GM18870 (cell line): ENCODE measurements at regions not wholly inside any gene's neighbourhood (a gene's known extent, or its start where the extent isn't known, plus 50 kb on each side); places are given as distances from the start of the nearest gene placed in this dataset.
"Not testable (repeated sequence)": the region's sequence is repeated elsewhere in the genome, so short reads cannot be mapped to it uniquely, and the experiment has no call there.

Experiments
- ATAC-seq: cut with Tn5 transposase; IDR thresholded peaks from one replicate; pipeline ENCODE4 v1.9.1; 2021; ENCODE audit warnings: moderate library complexity; ENCODE audit not compliant: unreplicated experiment

DNA sequence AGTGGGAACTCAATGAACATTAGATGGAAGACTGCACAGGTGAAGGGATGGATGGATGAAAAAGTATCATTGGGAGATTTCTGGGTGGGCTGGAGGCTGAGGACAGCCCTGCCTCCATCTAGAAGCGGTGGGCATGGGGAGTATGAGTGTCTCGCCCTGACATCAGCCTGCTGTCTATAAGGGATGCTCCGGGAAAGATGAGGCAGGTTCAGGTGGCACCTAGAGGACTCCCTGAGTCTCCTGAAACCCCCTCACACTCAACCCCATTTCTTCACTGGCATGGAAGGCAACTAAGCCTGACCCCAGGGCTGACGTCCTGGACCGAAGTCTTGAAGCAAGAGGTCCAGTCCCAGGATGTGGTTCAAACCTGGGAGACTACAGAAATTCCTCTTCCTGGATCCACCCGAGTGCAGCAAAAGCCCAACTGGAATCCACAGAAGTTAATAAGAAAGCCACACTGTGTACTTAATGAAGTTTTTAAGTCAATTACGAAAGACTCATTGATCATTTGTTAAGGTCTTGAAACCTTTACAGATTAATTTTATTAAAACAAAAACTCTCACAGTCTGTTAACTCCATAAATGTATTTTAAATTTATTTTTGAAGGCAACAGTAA is 238.8 kb downstream of the EMX2 start:
- ATAC-seq = no peak

DNA sequence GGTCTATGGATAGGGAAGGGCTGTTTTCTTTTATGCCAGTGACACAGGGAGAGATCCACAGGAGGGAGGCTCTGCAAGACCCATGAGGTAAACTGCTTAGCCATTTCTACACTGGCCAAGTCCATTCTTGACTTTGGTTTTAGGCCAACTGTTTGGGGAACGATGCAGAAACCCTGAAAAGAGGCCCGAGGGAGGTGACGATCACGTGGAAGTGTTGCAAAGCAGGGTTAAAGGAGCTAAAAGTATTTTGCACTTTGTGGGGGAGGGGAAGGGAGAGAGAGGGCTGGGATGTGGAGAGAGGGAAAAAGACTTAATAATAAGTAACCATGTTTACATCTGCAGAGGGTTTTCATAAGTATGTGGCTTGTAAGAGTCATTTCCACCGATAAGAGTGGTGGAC is 239.7 kb downstream of the EMX2 start:
- ATAC-seq = no peak

DNA sequence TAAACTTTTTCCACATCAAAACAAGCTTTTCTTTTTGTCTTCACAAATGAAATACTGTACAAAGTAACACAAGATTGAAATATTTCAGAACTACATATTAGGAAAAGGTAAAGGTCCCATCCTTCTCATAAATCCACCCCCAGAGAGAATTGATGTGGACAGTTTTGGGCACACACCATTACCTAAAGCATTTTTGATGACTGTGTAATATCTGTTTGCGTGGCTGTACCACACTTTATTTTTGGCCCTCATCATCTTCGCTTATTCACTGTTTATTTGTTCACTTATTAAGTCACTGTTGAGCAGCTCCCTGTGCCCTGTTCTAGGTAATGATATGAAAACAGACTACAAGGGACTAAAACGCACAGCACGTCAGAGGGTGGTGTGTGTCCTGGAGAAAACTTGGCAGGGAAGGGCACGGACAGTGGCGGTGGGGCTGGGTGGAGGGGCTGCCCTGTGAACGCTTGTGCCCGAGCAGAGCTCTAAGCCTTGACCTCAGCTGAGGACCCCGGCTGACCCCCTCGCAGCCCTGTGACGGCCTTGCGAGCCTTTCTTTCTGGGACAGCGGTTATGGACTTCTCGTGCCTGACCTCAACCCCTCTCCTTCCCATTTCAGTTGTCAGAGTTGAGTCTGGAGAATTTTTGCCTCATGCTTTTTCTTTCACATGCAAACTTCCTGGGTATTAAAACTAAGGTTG is 241.3 kb downstream of the EMX2 start:
- no peak for ATAC-seq

DNA sequence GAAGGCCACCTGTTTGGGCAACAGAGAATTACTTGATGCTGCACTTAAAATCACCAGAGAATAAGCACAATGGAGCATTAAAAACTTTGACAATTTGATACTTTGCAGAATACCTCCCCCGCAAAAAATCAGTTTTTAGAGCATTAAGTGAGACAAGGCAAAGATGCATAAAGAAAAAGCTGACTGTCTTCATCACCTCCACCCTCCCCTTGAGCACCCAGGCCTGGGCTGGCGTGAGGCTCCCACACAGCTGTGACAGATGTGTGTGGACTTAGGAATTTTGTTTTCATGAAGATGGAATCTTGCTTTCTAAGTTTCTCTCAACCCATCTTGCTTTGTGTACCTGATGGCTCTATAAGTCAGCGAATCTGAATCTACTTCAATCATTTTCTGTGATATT is 242.2 kb downstream of the EMX2 start:
- ATAC-seq = no peak

DNA sequence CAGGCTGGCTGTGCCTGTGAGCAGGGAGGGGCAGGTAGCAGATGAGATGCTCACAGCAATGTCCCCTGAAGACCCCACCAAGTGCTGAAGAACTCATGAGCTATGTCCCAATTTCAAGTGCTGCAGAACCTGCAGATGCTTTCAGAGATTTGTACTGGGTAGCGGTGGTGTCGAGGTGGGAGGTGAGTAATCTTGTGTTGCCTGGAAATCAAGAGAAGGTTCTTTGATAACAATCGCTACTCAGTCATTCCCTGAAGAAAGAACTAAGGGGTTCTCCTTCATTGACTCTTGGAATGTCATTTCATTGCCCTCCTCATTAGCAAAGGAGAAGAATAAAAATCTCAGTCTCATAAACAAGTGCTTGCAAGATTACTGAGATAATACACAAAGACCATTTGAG is 246.4 kb downstream of the EMX2 start:
- no peak for ATAC-seq

DNA sequence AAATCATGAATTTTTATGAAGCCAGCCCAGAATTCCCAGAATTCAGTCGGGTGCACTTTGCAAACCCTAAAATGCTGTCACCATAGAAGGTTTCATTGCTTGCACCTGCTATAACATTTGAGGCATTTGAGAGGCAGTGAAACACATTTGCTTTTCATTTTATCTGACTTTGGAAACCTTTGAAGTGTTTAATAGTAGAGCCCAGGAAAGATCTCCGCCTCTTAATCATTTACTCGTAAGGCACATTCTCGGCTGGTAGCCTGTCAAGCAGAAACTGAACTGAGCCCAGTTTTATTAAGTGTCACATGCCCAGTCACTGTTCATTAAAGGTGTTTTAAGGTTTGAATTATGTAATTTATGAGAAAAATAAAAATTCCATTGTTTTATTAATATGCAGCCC is 247.6 kb downstream of the EMX2 start:
- no peak for ATAC-seq

DNA sequence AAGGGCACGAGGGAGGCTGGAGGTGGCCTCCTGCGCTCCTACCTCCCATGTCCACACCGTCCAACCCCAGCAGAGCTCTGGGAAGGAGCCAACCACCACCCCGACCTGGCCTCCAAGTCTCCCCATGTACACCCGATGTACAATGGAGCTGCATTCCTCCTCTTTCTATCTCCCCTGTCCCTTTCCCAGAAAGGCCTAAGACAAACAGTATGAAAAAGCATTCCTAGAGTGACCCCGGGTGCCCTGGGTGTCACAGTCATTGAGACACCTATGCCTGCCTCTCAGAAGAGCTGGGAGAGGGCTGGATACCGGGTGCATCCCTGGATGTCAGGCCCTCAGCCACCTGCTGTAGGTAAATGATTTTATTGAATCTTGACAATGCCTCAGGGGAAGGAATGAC is 248.1 kb downstream of the EMX2 start:
- no peak for ATAC-seq

DNA sequence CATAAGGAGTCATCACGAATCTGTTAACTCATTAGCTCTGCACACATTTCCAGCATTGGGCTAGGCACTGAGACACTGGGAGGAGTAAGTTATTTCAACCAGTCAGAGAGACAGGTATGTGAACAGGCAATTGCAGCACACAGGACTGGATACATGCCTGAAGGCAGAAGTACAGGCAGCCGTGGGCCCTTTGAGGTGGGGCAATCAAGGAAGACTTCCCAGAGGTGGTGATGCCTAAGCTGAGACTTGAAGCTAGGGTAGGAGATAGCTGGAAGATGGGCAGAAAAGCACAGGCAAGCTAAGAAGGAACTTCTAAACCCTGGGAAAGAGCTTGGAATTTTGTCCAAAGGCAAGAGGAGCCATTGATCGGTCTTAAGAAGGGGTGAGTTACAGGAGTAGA is 249.7 kb downstream of the EMX2 start:
- no peak for ATAC-seq

DNA sequence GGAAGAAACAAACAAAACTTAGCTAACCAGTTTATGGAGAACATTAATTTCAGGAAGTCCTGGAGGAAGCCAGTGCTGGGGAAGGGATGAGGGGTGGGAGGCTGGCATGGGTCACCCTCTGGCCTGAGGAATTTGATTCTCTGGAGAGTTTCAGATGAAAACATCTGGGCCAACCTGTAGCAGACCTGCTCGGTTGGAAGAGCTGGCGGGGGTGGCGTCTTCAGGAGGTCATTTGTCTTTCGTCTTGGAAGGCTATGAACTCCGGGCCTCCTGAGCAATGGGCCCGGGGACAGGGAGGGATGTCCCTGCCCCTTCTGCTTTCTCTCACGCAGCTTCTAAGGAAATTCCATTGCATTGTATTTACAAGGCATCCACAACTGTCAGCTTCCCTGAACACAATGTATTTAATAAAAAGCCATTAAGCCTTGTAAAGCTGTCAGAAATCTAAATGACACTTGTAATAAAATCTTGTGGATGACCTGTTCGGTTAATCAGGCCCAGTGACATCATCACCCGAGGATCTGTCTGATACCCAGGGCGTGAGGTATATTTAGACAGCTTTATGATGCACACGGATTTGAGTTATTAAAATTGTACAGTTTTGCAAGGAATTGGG is 250.5 kb downstream of the RAB11FIP2 start:
- no peak for ATAC-seq

DNA sequence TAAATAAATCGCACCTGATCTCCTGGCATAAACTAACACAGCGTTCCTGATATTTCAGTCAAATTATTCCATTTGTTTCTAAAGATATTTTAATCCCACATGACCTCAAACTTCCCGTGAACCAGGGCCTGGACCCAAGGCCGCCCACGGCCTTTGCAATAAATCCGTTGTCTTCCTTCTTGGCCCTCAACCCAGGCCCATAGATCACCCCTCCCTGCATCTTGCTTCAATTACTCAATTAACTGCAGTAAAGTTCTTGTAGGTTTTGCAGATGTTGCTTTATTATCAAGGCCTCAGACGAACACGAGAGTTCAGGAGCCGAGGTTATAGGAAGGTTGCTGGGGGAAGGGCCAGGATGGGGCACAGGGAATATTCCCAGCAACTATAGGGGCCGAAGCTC is 249.4 kb downstream of the RAB11FIP2 start:
- no peak for ATAC-seq

DNA sequence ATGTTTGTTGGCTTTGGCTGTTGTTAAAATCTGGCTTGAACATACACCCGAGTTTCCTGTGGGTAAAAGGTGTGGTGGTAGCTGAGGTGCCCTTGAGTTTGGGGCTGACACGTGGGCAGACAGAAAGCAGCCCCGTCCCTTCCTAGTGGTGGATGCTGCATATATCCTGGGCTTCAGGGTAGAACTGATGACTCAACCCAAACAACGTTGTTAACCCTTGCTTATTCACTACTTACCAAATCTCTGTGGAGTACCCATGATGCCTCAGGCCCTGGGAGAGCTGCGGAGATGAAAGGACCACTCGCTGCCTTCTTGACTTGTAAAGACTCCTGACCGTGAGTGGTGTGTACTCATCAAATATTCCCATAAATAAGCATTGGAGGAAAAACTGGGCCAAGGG is 245.1 kb downstream of the RAB11FIP2 start:
- ATAC-seq = no peak

DNA sequence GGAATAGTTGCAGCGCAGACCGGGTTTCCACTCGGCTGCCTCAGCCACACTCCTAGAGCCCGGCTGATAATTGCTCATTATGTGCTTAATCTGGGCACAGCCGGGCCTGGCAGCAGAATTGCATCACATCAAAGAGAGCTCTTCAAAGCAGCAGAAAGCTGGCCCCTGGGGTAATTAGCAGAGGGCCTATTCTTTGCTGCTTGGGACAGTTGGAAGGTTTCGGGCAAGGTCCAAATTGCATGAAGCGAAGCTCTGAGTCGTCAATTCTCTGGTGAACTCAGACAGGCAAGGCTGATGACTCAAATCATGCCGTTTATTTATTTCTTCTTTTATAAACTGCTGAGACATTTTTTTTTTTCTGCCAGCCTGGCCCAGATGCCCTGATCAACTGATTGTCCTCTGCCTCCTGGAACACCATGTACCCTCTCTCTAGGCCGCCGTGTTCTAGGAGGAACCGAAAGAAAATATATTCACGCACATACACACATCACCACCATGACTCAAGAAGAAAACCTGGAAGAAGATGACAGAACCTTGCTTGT is 242.2 kb downstream of the RAB11FIP2 start:
- no peak for ATAC-seq

DNA sequence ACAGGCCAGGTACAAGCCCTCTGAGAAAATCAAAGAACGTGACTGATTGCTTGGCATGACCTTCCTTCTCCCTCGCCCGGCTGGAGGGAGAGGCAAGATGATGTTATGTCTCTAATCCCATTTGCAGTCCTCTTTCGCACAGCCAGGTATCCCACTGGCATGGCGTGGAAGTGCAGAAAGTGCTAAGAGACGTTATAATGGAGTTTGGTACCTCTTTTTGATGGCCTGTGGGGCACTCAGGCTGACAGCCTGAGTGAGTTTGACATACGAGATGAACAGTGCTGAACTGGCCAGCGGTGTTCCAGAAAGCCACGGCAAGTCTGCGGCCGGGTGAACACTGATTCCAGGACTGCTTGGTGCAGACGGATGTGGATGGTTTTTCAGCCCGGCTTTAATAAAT is 241.6 kb downstream of the RAB11FIP2 start:
- ATAC-seq = no peak

DNA sequence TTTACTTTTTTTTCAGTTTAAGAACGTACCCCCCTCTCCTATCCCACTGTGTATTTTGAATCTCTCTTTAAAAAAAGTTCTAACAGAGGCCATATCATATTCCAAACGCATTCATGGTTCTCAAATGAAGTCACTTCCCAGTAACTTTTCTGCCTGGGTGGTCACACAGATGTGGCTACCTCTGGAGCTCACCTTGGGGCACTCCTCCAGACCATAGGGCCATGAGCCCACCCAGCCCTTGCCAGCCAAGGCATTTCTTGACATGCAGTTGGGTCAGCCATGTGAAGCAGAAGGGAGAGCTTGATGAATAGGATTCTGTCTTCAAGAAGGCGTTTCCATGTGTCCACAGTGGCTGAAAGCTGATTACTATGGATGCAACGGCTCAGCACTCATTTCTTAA is 239.3 kb downstream of the RAB11FIP2 start:
- ATAC-seq = no peak

DNA sequence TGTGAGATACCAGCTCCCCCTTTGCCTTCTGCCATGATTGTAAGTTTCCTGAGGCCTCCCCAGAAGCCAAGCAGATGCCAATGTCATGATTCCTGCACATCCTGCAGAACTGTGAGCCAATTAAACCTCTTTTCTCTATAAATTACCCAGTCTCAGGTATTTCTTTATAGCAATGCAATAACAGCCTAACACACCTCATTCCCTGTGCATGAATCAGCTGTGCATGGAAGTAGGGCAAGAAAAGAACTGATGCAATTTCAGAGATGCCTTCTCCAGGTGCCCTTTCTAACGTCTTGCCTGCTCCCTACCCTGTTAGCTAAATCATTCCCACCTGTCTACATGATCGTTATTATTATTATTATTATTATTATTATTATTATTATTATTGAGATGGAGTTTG is 230.9 kb downstream of the RAB11FIP2 start:
- ATAC-seq = not testable (repeated sequence)

DNA sequence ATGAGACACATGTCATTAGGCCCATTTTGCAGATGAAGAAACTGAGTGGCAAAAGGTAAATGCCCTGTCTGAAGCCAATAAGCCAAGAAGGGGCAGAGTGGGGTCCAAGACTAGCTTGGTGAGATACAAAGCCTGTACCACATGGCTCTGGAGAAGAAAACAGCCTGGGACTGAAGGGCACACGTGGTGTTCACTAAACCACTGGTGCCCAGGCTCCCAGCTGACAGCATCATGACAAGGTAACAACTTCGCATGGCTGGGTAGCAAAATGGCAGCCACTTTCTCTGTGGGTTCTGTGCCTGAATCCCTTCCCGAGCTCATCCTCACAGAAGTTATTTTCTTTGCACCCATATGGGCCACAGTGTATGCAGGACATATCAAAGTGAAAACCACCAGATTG is 229.6 kb downstream of the RAB11FIP2 start:
- no peak for ATAC-seq

DNA sequence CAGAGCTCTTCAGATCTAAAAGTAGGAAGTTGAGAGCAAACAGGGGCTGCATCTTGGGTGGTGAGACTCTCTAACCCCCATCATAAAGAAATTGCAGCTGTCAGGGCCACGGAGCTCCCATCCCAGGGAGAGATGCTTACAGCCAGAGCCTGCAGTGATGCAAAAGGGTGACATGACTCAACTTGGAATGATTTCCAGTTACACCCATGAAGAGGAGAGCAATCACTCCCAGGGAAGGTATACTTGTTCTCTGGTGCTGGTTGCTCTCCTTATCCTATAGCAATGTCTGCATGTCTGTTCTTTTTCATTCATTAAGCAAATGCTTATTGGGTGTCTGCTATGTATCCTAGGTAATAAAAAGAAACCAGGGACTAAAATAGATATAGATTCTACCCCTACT is 228.0 kb downstream of the RAB11FIP2 start:
- no peak for ATAC-seq

DNA sequence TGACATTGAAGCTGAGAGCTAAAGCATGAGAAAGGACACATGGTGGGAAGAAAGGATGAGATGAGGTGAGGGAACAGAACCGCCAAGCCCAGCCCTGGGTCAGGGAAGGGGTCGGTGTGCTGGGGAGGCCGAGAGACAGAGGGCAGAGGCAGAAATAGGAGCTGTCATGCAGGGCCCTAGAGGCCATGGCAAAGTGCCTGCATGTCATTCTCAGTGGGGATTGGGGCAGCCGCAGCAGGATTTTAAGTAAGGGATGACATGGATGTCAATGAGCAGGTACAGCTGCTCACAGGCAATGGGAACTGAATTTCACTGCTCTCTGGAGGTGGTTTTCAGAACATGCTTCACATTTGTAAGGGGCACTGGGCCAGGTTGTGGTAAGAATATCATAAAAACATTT is 227.4 kb downstream of the RAB11FIP2 start:
- no peak for ATAC-seq

DNA sequence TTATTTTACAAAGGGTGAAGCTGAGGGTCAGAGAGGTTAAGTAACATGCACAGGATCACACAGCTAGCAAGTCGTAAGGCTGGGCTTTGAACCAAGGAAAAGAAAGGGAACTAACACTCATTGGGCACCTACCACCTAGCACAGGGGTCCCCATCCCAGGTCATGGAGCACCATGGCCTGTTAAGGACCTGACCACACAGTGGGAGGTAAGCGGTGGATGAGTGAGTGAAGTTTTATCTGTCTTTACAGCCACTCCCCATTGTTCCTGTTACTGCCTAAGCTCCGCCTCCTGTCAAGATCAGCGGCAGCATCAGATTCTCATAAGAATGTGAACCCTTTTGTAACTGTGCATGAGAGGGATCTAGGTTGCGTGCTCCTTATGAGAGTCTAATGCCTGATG is 222.8 kb downstream of the RAB11FIP2 start:
- ATAC-seq = no peak

DNA sequence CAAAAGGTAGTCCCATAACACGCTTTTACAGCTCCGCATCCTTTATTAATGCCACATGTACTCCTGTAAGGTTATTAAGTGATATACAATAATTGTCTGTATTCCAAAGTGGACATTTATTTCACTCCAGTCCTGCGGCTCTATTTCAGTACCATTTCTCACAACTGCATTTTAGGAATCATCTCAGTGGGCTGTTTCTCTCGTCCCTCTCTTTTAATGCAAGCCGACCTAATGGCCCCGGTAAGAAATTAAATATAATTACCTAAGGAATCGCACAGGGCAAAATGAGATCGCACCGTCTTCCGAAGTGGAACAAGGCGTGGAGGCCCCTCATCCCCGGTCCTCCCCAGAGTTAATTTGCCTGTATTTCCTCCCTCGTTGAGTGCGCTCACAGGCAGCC is 216.5 kb downstream of the RAB11FIP2 start:
- no peak for ATAC-seq

DNA sequence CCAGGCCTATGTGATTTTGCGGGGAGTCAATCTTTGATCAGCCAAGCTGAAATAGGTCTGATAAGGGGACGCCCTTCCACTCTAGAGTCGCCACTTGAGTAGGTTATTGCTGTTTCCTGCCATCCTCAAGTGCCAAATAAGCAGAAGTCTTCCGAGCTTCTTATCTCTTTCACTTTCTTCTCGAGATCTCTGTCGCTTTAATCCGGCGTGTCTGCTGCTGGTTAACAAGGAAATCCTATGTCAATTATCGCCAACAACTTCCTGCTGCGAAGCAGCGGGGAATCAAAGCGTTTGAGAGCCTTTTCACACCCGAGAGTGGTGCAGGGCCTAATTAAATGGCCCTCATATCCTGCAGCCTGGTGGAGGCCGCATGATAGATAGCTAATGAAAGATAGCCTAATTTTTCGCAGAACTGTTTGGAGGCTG is 215.9 kb downstream of the RAB11FIP2 start:
- no peak for ATAC-seq
